SK-N-SH treated with all-trans-retinoic acid at 6 μM for 48 hours (cell line): ENCODE measurements at regions not wholly inside any gene's neighbourhood (a gene's known extent, or its start where the extent isn't known, plus 50 kb on each side); places are given as distances from the start of the nearest gene placed in this dataset.

ENCODE experiments used
- ATAC-seq: fragments of 200-7000 bp; cut with Tn5 transposase; 3 replicates; pipeline ENCODE4 v1.9.1; 2020; ENCODE audit warnings: mild to moderate bottlenecking, moderate library complexity
- ARNTL ChIP-seq: fragments of 450-650 bp; formaldehyde crosslinking; IDR thresholded peaks from 2 replicates; pipeline ENCODE4 v1.5.0; 2020; ENCODE audit warnings: low read depth, mild to moderate bottlenecking, moderate library complexity, borderline replicate concordance
- BACH2 ChIP-seq: fragments of 250-450 bp; sonication (Bioruptor Pico); IDR thresholded peaks from 2 replicates; pipeline ENCODE4 v1.9.0; 2021; ENCODE audit warnings: mild to moderate bottlenecking, borderline replicate concordance
- CREB5 ChIP-seq: fragments of 250-450 bp; sonication (Bioruptor Pico); IDR thresholded peaks from 2 replicates; pipeline ENCODE4 v1.5.1; 2020; ENCODE audit warnings: low read depth, mild to moderate bottlenecking, moderate library complexity
- CSDC2 ChIP-seq: fragments of 250-450 bp; sonication (Bioruptor Pico); IDR thresholded peaks from 2 replicates; pipeline ENCODE4 v1.5.0; 2020; ENCODE audit warnings: mild to moderate bottlenecking, moderate library complexity
- ESRRG ChIP-seq: fragments of 250-450 bp; sonication (Bioruptor Pico); IDR thresholded peaks from 2 replicates; pipeline ENCODE4 v1.6.1; 2021; ENCODE audit warnings: mild to moderate bottlenecking
- ISL1 ChIP-seq: fragments of 250-450 bp; sonication (Bioruptor Pico); IDR thresholded peaks from 2 replicates; pipeline ENCODE4 v2.1.2; 2022; ENCODE audit warnings: mild to moderate bottlenecking, moderate library complexity
- OSR1 ChIP-seq: fragments of 250-450 bp; sonication (Bioruptor Pico); IDR thresholded peaks from 2 replicates; pipeline ENCODE4 v1.8.0; 2022; ENCODE audit warnings: moderate library complexity, mild to moderate bottlenecking, inconsistent platforms
- PATZ1 ChIP-seq: fragments of 250-450 bp; sonication (Bioruptor Pico); IDR thresholded peaks from 2 replicates; pipeline ENCODE4 v1.8.0; 2020; ENCODE audit warnings: mild to moderate bottlenecking, moderate library complexity, borderline replicate concordance
- POU6F1 ChIP-seq: fragments of 250-450 bp; sonication (Bioruptor Pico); IDR thresholded peaks from 2 replicates; pipeline ENCODE4 v1.8.0; 2021; ENCODE audit warnings: low read depth, mild to moderate bottlenecking, moderate library complexity, borderline replicate concordance
- PPARA ChIP-seq: fragments of 250-450 bp; sonication (Bioruptor Pico); IDR thresholded peaks from 2 replicates; pipeline ENCODE4 v1.5.0; 2020; ENCODE audit warnings: mild to moderate bottlenecking, borderline replicate concordance
- RARB ChIP-seq: fragments of 250-450 bp; sonication (Bioruptor Pico); IDR thresholded peaks from 2 replicates; pipeline ENCODE4 v1.8.0; 2021; ENCODE audit warnings: mild to moderate bottlenecking, moderate library complexity
- SNAI2 ChIP-seq: fragments of 250-450 bp; sonication (Bioruptor Pico); IDR thresholded peaks from 2 replicates; pipeline ENCODE4 v1.5.0; 2020; ENCODE audit warnings: mild to moderate bottlenecking, moderate library complexity
- TCF4 ChIP-seq: fragments of 250-450 bp; sonication (Bioruptor Pico); IDR thresholded peaks from 2 replicates; pipeline ENCODE4 v1.8.0; 2021; ENCODE audit warnings: mild to moderate bottlenecking, moderate library complexity, borderline replicate concordance
- TOX ChIP-seq: fragments of 250-450 bp; sonication (Bioruptor Pico); IDR thresholded peaks from 2 replicates; pipeline ENCODE4 v1.8.0; 2021; ENCODE audit warnings: mild to moderate bottlenecking, moderate library complexity, borderline replicate concordance
- TSHZ2 ChIP-seq: fragments of 250-450 bp; sonication (Bioruptor Pico); IDR thresholded peaks from 2 replicates; pipeline ENCODE4 v1.5.0; 2020; ENCODE audit warnings: mild to moderate bottlenecking, moderate library complexity
- ZC3H10 ChIP-seq: fragments of 250-450 bp; sonication (Bioruptor Pico); IDR thresholded peaks from 2 replicates; pipeline ENCODE4 v1.5.1; 2021; ENCODE audit warnings: mild to moderate bottlenecking, moderate library complexity
- ZFP3 ChIP-seq: fragments of 250-450 bp; sonication (Bioruptor Pico); IDR thresholded peaks from 2 replicates; pipeline ENCODE4 v1.5.0; 2020; ENCODE audit warnings: mild to moderate bottlenecking, moderate library complexity
- ZFP30 ChIP-seq: fragments of 450-650 bp; formaldehyde crosslinking; IDR thresholded peaks from 2 replicates; pipeline ENCODE4 v1.5.0; 2022; ENCODE audit warnings: mild to moderate bottlenecking, moderate library complexity
- ZNF565 ChIP-seq: fragments of 450-650 bp; formaldehyde crosslinking; conservative IDR thresholded peaks from 2 replicates; pipeline ENCODE4 v1.5.0; 2020; ENCODE audit warnings: low read depth, mild to moderate bottlenecking, moderate library complexity
- ZNF70 ChIP-seq: fragments of 450-650 bp; formaldehyde crosslinking; IDR thresholded peaks from 2 replicates; pipeline ENCODE4 v1.5.0; 2020; ENCODE audit warnings: mild to moderate bottlenecking, moderate library complexity

- TF ChIP-seq ESRRG (CRISPR knock-in tag) (no peak), TSHZ2 (CRISPR knock-in tag) (no peak), ISL1 (CRISPR knock-in tag) (no peak), ZNF565 (CRISPR knock-in tag) (no peak), ZFP30 (CRISPR knock-in tag) (no peak), ZNF70 (CRISPR knock-in tag) (no peak), BACH2 (no peak), CSDC2 (no peak), ARNTL (no peak), ZC3H10 (no peak), RARB (CRISPR knock-in tag) (no peak), TOX (CRISPR knock-in tag) (no peak), PATZ1 (CRISPR knock-in tag) (no peak)
- ATAC-seq = no peak
Measured at GRCh38 chr5:112024769-112025168, 267.8 kb upstream of the NREP start.

- no peak for ATAC-seq
- TF ChIP-seq PATZ1 (CRISPR knock-in tag) (no peak), PPARA (CRISPR knock-in tag) (no peak), ZFP30 (CRISPR knock-in tag) (no peak), ZC3H10 (no peak), ARNTL (no peak), OSR1 (CRISPR knock-in tag) (no peak), POU6F1 (CRISPR knock-in tag) (no peak), ZFP3 (CRISPR knock-in tag) (no peak), ISL1 (CRISPR knock-in tag) (no peak), BACH2 (no peak)
Measured at GRCh38 chr5:112024221-112024620, 267.2 kb upstream of the NREP start.

- TF ChIP-seq ZNF565 (CRISPR knock-in tag) (no peak), ZFP3 (CRISPR knock-in tag) (no peak), TCF4 (no peak), CREB5 (CRISPR knock-in tag) (no peak), ZC3H10 (no peak), TOX (CRISPR knock-in tag) (no peak), PATZ1 (CRISPR knock-in tag) (no peak), RARB (CRISPR knock-in tag) (no peak), POU6F1 (CRISPR knock-in tag) (no peak), SNAI2 (CRISPR knock-in tag) (no peak)
- TF ChIP-seq, all 23 proteins: peak for 0
- no peak for ATAC-seq
Measured at GRCh38 chr5:112023766-112024165, 266.8 kb upstream of the NREP start.
